ENCODE measurements at regions not wholly inside any gene's neighbourhood (a gene's known extent, or its start where the extent isn't known, plus 50 kb on each side); places are given as distances from the start of the nearest gene placed in this dataset.

DNA sequence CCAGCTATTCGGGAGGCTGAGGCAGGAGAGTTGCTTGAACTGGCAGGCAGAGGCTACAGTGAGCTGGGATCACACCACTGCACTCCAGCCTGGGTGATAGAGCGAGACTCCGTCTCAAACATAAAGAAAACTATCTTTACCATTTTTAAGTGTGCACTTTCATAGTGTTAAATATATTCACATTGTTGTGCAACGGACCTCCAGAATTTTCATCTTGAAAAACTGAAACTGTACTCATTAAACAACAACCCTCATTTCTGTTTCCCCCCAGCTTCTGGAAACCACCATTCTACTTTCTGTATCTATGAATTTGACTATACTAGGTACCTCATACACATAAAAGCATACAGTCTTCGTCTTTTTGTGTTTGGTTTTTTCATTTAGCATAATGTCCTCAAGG lies 375.1 kb downstream of the SHQ1 start:
- H3K4me3 ChIP-seq (replicated peaks in 1 of 3; ENCODE audit: low read depth in 2 of 3, low read length in 3 of 3): no peak overlapping the region
- no peaks in the 10 kb centered on the region for H3K27me3 ChIP-seq (ENCODE audit: control insufficient read depth in 2 of 2, insufficient read depth in 2 of 2, low read length in 2 of 2)
- peaks cover 30 to 32% of the 10 kb centered on the region in 2 donors for H3K4me1 ChIP-seq (ENCODE audit: control insufficient read depth in 1 of 2, insufficient read depth in 2 of 2, low read length in 2 of 2)
- peaks cover 28% of the 10 kb centered on the region for H3K4me1 Mint-ChIP-seq
- peaks cover 0 to 5% (median 2%) of the 10 kb centered on the region in 7 donors for H3K9me3 Mint-ChIP-seq
- peak overlapping the region in 1 of 2 donors; percentile 21 for H3K27ac ChIP-seq (ENCODE audit: low read depth in 1 of 2, low read length in 2 of 2)
- peak overlapping the region; percentile 13 for H2AFZ ChIP-seq (ENCODE audit: insufficient read depth, low read depth, low read length, poor library complexity, severe bottlenecking)
- H3K27me3 Mint-ChIP-seq (ENCODE audit: low read depth in 3 of 3): peaks cover 0 to 7% (median 0%) of the 10 kb centered on the region in 3 donors
- no peaks in the 10 kb centered on the region for H3K36me3 ChIP-seq (replicated peaks in 1 of 2; ENCODE audit: control insufficient read depth in 1 of 2, insufficient read depth in 2 of 2, low read length in 2 of 2)
- no CpG with 5 or more reads among the region's 5 CpGs for WGBS (ENCODE audit: insufficient coverage)
- no peaks in the 10 kb centered on the region for H4K20me1 ChIP-seq (ENCODE audit: insufficient read depth, low read length)
- H3K9me3 ChIP-seq (replicated peaks in 1 of 2; ENCODE audit: control insufficient read depth in 1 of 2, insufficient read depth in 1 of 2, low read length in 2 of 2): no peaks in the 10 kb centered on the region
- peak overlapping the region in 1 of 7 donors; percentile 74 for H3K27ac Mint-ChIP-seq
- H3K4me2 ChIP-seq (replicated peaks; ENCODE audit: extremely low read depth, low read length, poor library complexity, severe bottlenecking): no peak overlapping the region
- no peak for DNase-seq
- no peaks in the 10 kb centered on the region for H3K79me2 ChIP-seq (ENCODE audit: insufficient read depth, low read length)
- peaks cover 0 to 2% of the 10 kb centered on the region in 2 donors for H3K36me3 Mint-ChIP-seq
- H3K9ac ChIP-seq (ENCODE audit: insufficient read depth, low read length, poor library complexity, severe bottlenecking): no peak overlapping the region
- intact Hi-C loops (cut with micrococcal nuclease): no loop called here
- H3K4me3 Mint-ChIP-seq: no peak overlapping the region
- TF ChIP-seq, protein P1, sequence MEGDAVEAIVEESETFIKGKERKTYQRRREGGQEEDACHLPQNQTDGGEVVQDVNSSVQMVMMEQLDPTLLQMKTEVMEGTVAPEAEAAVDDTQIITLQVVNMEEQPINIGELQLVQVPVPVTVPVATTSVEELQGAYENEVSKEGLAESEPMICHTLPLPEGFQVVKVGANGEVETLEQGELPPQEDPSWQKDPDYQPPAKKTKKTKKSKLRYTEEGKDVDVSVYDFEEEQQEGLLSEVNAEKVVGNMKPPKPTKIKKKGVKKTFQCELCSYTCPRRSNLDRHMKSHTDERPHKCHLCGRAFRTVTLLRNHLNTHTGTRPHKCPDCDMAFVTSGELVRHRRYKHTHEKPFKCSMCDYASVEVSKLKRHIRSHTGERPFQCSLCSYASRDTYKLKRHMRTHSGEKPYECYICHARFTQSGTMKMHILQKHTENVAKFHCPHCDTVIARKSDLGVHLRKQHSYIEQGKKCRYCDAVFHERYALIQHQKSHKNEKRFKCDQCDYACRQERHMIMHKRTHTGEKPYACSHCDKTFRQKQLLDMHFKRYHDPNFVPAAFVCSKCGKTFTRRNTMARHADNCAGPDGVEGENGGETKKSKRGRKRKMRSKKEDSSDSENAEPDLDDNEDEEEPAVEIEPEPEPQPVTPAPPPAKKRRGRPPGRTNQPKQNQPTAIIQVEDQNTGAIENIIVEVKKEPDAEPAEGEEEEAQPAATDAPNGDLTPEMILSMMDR (IDR thresholded peaks at IDR 0.05): no peak

DNA sequence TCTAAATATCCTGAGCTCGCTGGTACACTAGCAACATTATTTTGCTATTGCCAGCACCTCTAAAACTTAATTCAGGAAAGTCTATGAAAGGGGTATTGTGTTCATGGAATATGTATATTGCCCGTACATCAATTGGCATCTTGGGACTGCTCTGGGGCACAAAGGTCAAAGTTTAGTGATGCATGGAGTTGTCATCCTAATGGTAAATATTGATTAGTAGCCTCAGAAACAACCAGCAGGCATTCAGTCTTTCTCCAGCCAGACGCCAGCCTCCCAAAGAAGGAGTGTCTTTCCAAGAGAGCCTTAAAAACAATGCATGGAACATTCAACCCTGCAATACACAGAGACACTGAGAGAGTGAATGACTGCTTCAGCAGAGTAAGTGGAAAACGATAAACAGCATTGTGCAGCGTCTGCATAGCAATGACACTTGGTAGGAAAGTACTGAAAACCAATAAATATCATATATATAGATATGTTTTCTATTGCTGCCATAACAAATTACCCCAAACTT lies 377.3 kb downstream of the SHQ1 start:
- Histone ChIP-seq H3K4me1 (ENCODE audit: control insufficient read depth in 1 of 2, insufficient read depth in 2 of 2, low read length in 2 of 2) (peaks cover 30 to 32% of the 10 kb centered on the region in 2 donors), H3K27me3 (ENCODE audit: control insufficient read depth in 2 of 2, insufficient read depth in 2 of 2, low read length in 2 of 2) (no peaks in the 10 kb centered on the region), H3K79me2 (ENCODE audit: insufficient read depth, low read length) (no peaks in the 10 kb centered on the region), H3K4me3 (replicated peaks in 1 of 3; ENCODE audit: low read depth in 2 of 3, low read length in 3 of 3) (no peak overlapping the region), H2AFZ (ENCODE audit: insufficient read depth, low read depth, low read length, poor library complexity, severe bottlenecking) (no peak overlapping the region), H3K4me2 (replicated peaks; ENCODE audit: extremely low read depth, low read length, poor library complexity, severe bottlenecking) (no peak overlapping the region), H3K9me3 (replicated peaks in 1 of 2; ENCODE audit: control insufficient read depth in 1 of 2, insufficient read depth in 1 of 2, low read length in 2 of 2) (no peaks in the 10 kb centered on the region), H4K20me1 (ENCODE audit: insufficient read depth, low read length) (no peaks in the 10 kb centered on the region), H3K27ac (ENCODE audit: low read depth in 1 of 2, low read length in 2 of 2) (no peak overlapping the region), H3K9ac (ENCODE audit: insufficient read depth, low read length, poor library complexity, severe bottlenecking) (no peak overlapping the region), H3K36me3 (replicated peaks in 1 of 2; ENCODE audit: control insufficient read depth in 1 of 2, insufficient read depth in 2 of 2, low read length in 2 of 2) (no peaks in the 10 kb centered on the region)
- DNase-seq: no peak
- intact Hi-C loops (cut with micrococcal nuclease): no loop called here
- Mint-ChIP-seq H3K27me3 (ENCODE audit: low read depth in 3 of 3) (peaks cover 0 to 7% (median 0%) of the 10 kb centered on the region in 3 donors), H3K4me1 (peaks cover 29% of the 10 kb centered on the region), H3K9me3 (peaks cover 0 to 5% (median 2%) of the 10 kb centered on the region in 7 donors), H3K4me3 (no peak overlapping the region), H3K27ac (no peak overlapping the region), H3K36me3 (peaks cover 0 to 2% of the 10 kb centered on the region in 2 donors)
- 100% methylated on average over 2 of the region's 5 CpGs for WGBS (ENCODE audit: insufficient coverage)
- TF ChIP-seq, protein P1 (IDR thresholded peaks at IDR 0.05): no peak
